ENCODE measurements at regions not wholly inside any gene's neighbourhood (a gene's known extent, or its start where the extent isn't known, plus 50 kb on each side); places are given as distances from the start of the nearest gene placed in this dataset.

GRCh38 chr3:18499301-18499700 is 74.2 kb upstream of the SATB1 start (continued):
- TF ChIP-seq RXRA (IDR thresholded peaks at IDR 0.05; ENCODE audit: insufficient read depth, low read depth, low read length) = no peak
- TF ChIP-seq TCF12 (IDR thresholded peaks at IDR 0.05; ENCODE audit: low read depth, low read length) = no peak
- TF ChIP-seq CBX5 (IDR thresholded peaks at IDR 0.05; ENCODE audit: low read depth, low read length) = no peak

Data from H1 (cell line).